Transverse colon (tissue), 4 donors: ENCODE measurements at regions not wholly inside any gene's neighbourhood (a gene's known extent, or its start where the extent isn't known, plus 50 kb on each side); places are given as distances from the start of the nearest gene placed in this dataset.

Experiments used
- CTCF ChIP-seq, 5 experiments: fragments of 200-600 bp in 3 of 5; fragments of 450-650 bp in 2 of 5; sonication (generic) in 3 of 5; IDR thresholded peaks; 1 replicate in 2 of 5; 2 replicates in 3 of 5; pipeline ENCODE4 v1.5.1; 2016 to 2017; ENCODE audit warnings: antibody characterized with exemption in 5 of 5, inconsistent platforms in 3 of 5, mild to moderate bottlenecking in 2 of 5, moderate library complexity in 1 of 5
- EP300 ChIP-seq: sonication (generic); formaldehyde crosslinking; IDR thresholded peaks from one replicate; pipeline ENCODE4 v1.6.1; 2017; ENCODE audit warnings: antibody characterized with exemption, low read depth
- POLR2A ChIP-seq: fragments of 450-650 bp; IDR thresholded peaks from one replicate; pipeline ENCODE4 v1.6.1; 2016; ENCODE audit warnings: antibody characterized with exemption, mild to moderate bottlenecking, moderate library complexity
- POLR2AphosphoS5 ChIP-seq, 3 donors: sonication (generic); formaldehyde crosslinking; IDR thresholded peaks; one replicate each; pipeline ENCODE4 v1.6.1; 2016; ENCODE audit warnings: antibody characterized with exemption in 3 of 3

GRCh38 chr17:70610161-70610560, 440.8 kb downstream of the KCNJ2 start:
- no peak for TF ChIP-seq POLR2AphosphoS5 (IDR thresholded peaks at IDR 0.05)
- TF ChIP-seq CTCF (IDR thresholded peaks at IDR 0.05), result no peak
- no peak for TF ChIP-seq EP300
- TF ChIP-seq POLR2A, result no peak
